ENCODE measurements at regions not wholly inside any gene's neighbourhood (a gene's known extent, or its start where the extent isn't known, plus 50 kb on each side); places are given as distances from the start of the nearest gene placed in this dataset.
A peak's percentile ranks its signal among the peaks of the same experiment; 100 is the strongest.

DNA sequence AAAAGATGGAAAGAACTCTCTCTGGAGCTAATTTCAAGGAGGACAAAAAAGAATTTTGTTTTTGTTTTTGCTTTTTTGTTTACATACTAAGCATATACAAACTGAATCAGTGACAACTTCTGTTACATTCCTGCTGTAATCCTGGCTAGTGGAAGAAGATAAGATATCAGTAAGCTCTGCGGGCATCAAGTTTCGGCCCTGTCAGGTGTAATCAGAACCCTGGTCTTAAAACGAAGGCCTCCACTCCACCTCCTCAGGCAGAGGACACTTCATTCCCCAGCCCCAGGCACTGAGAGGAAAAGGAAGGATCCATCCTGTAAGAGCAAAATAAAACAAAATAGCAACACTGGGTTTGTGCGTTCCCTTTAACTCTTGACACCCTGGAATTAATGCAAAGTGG is 88.9 kb upstream of the ARHGAP29 start:
- FAIRE-seq (no peak), DNase-seq (ENCODE audit: low spot score) (peak; percentile 19)

DNA sequence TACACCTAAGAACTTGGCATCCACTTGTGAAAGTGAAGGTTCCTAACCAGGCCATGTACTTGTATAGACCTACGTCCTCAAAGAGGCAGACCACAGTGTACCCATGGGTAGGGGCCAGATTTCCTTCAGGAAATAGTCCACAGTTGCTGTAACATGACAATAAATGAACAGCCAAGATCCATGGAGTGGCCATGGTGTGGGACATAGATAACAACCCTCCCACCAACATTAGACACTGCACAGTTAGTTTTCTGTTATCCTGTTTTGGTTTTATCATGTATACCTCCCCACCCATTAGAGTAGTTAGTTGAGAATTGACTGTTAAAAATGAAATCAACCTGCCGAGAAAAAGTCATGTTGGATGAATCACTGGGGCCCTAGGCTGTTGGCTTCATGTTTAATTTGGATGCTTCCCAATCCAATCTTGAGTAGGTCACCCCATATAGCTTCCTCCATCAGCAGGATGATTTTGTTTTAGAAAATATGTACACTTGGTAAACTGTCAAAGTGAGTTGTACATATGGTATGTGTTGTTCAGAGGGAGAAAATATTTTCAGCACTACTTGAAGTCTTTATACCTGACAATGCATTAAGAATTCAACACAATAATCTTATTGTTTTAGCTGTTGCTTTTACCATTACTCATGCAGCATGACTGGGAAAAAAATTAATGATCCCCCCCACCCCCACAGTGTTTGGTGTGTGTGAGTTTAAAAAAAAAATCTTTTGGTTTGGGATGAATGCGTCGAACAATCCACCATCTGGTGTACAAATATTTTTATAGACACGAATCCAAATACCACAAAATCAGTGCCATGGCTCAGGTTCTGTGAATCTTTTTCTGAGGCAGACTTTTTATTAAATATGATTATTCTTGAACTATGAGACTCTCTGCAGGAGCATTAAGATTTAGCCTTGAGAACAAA is 88.3 kb upstream of the ARHGAP29 start:
- peak; percentile 100 for DNase-seq (ENCODE audit: low spot score)
- FAIRE-seq = peak; percentile 96

DNA sequence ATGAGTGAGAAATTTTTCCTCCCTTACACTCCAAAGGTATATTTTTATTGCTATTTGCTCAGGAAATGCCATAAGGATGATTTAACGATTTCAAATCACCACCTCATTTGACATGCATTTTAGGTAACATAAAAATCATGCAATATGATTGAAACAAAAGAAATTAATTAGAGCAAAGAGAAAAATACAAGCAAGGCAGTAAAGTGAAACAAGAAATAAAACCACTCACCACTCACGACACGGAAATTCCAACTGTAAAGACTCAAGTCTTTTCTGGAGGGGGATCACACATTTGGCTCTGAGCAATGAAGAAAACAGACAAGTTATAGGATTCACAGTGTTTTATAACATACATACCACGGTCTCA is 86.8 kb upstream of the ARHGAP29 start:
- peak; percentile 88 for FAIRE-seq
- DNase-seq (ENCODE audit: low spot score) = peak; percentile 56

DNA sequence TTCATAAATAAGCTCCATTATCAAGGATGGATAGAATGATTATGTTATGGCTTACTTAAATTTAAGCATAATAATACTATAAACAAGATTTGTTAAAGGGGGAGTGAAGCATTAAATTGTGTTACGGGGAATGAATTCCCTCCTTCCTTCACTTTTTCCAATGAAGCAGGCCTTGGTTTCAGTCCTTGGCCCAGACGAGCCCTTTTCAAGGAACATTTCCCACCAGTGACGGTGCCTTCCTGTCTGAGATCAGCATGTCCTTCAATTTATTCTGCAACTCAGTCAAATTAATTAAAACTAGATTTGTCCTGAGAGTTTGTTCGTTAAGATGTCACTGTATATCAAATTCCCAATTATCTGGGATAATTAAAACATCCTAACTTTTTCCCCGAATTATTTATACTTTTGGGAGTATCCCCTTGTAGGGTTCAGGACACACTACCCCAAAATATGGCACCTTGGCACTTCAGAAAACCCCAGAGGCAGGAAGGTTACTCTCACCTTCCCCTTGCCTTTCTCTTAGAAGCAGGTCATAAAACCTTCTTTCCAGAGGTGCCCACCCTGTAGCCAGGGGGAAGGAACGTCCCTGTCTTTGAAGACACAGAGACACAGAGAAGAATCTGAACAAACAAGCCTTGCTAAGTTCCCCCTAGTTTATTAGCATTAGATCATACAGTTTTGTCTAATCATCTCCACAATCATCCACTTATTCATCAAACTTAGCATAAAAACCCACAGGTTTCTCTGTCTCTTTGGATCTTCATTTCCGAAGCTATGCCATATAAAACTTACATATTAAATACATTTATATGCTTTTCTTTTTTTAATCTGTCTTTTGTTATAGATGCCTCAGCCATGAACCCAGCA is 86.2 kb upstream of the ARHGAP29 start:
- peak; percentile 42 for DNase-seq (ENCODE audit: low spot score)
- FAIRE-seq = no peak

DNA sequence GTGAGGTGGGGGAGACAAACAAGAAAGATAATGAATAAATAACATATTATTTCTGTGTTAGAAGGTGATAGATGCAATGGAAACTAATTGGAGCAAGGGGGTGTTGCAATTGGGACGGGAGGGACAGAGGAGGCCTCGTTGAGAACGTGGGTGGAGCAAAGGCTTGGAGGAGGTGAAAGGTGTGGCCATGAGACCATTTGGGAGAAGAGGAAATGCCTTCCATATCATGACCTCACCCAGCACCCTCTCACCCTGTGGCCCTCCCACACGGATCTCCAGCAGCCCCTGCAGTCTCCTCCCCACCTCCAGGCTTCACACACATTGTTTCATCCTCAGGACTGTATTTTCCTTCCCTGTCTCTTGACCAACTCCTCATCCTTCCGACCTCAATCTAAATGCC is 85.3 kb upstream of the ARHGAP29 start:
- FAIRE-seq = peak; percentile 74
- peak; percentile 85 for DNase-seq (ENCODE audit: low spot score)

DNA sequence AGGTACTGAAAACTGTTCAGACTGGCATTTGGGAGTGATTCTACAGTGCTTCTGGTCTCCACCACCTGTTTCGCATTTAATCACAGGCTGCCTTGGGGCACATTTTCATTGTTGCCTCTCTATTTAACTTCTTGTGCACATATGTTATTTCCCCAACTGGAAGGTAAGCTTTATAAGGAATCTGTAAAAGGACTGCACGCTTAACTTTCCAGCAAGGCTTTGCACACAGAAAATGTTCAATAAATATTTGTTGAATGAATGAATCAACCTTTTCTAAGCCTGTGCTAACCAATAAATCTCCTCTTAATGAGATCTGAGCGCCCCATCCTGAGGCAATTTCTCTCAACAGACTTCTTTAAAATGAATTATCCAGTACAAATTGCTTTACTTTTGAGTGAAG is 84.3 kb upstream of the ARHGAP29 start:
- DNase-seq (ENCODE audit: low spot score) (no peak), FAIRE-seq (no peak)

DNA sequence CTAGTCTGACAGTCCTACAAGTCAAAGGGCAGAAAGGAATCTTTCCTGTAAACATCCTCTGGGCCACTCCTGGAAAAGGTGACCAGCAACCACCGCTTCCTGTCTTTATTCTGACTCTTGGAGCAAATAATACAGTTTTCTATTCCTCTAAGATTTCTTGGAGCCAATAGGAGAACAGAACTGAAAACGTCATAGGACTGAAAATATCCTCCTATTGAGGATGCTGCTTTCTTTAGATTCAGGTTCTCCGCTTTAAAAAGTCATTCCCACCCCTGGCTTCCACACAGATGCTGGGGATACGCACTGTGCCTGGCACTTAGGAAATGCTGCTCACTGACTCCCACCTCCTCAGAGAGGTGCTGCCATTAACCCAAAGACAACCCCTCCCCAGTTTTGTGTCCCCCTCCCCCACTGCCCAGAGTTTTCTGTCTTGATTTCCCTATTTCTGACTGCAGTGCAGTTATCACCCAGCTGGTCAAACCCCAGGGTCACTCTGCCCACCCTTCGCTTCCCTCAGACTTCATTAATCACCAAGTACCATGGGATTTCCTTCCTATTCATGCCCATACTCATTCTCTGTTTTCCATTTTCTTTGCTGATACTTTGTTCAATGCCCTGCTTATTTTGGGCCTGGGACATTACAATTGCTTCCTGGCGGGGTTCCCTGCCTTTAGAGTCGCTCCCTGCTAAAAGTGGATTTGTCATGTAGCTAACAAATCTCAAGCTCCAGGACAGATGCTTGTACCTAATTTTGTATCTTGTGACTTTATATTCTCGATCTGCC is 82.1 kb upstream of the ARHGAP29 start:
- no peak for DNase-seq (ENCODE audit: low spot score)
- FAIRE-seq = no peak

DNA sequence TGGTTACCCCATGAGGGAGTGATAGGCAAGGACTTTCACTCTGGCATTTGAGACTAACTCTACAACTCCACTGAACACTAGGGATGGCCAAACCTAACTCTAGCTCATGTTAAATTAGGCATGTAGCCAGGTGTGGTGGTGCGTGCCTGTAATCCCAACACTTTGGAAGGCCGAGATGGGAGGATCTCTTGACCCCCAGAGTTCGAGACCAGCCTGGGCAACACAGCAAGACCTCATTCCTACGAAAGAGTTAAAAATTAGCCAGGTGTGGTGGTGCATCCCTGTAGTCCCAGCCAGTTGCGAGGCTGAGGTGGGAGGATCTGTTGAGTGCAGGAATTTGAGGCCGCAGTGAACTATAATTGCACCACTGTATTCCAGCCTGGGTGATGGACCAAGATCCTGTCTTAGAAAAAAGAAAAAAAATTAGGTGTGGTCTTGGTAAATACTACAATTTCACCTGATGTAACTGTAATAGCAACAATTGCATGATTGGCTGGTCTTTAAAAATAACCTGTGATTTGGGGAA is 81.2 kb upstream of the ARHGAP29 start:
- FAIRE-seq (no peak), DNase-seq (ENCODE audit: low spot score) (no peak)

DNA sequence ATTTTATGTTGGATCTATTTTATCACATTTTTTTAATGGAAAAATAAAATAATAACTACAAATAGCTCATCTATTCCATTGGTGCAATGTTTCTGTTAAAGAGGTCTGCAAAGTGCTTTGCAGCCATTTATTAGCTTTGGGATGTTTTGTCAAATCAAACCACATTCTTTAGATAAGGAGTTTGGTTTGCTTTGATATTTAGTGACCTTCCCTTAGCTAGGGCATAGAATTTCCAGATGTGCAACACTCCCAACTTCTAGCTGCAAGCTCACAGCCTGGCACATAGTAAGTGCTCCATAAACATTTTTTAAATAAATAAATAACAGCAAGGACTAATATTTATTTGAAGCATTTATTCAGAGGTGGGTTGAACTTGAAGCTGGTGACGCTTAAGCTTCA is 80.4 kb upstream of the ARHGAP29 start:
- FAIRE-seq (no peak), DNase-seq (ENCODE audit: low spot score) (no peak)

DNA sequence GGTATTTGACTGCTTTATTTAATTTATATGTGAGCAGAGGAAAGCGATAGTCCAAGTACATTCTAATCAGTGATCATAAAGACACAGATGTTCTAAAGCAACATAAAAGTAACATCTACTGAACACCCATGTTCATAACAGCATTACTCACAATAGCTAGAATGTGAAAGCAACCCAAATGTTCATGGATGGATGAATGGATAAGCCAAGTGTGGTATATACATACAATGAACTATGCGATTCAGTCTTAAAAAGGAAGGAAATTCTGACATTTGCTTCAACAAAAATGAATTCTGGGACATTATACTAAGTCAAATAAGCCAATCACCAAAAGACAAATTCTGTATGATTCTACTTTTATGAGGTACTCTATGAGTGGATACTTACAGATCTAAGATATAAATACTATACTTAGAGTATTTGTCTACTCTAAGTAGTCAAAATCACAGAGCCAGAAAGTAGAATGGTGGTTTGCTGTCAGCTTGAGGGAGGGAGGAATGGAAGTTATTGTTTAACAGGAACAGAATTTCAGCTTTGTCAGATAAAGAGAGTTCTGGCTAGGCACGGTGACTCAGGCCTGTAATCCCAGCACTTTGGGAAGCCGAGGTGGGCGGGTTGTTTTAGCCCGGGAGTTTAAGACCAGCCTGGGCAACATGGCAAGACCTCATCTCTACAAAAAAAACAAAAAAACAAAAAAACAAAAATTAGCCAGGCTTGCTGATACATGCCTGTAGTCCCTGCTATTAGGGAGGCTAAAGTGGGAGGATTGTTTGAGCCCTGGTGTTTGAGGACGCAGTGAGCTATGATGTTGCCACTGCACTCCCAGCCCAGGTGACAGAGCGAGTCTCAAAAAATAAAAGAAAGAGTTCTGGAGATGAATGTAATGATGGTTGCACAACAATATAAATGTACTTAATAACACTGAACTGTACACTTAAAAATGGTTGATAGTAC is 79.7 kb upstream of the ARHGAP29 start:
- peak; percentile 98 for FAIRE-seq

DNA sequence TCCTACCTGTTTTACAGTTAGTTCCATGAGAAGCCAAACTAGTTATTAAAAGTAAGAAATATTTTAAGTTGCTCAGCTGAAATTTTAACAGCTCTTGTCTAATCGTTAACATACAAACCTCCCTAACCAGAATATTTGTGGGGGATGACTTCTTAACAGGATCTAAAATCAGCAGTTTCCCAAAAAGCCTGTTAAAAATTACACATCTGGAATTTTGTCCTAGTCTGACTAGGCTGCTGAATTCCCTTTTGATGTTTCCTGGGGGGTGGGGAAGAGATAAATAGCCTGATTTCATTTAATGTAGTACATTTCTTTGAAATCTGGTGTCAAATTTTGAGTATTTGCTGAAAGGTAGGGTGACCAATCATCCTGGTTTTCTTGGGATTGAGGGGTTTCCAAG is 78.8 kb upstream of the ARHGAP29 start:
- peak; percentile 82 for DNase-seq (ENCODE audit: low spot score)
- peak; percentile 99 for FAIRE-seq

More for the DNA sequence above, 79.7 kb upstream of the ARHGAP29 start:
- DNase-seq (ENCODE audit: low spot score) = peak; percentile 90

DNA sequence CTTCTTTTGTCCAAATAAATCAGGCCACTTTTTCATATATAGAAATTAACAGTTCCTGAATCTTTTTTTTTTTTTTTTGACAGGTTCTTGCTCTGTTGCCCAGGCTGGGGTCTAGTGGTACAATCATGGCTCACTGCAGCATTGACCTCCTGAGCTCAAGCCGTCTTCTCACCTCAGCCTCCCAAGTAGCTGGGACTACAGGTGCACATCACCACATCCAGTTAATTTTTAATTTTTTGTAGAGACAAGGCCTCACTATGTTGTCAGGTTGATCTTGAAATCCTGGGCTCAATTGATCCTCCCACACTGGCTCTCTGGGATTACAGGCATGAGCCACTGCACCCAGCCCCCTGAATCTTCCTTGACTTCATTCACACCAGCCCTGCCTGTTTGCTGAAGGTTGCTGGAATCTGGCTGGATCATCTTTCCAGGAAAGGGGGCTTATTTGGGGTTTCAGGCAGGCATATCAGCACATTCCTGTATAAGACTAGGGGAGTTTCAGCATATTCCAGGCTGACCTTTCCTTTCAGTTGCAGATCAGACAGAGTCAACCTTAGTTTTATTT is 78.2 kb upstream of the ARHGAP29 start:
- no peak for FAIRE-seq
- DNase-seq (ENCODE audit: low spot score) = peak; percentile 75

DNA sequence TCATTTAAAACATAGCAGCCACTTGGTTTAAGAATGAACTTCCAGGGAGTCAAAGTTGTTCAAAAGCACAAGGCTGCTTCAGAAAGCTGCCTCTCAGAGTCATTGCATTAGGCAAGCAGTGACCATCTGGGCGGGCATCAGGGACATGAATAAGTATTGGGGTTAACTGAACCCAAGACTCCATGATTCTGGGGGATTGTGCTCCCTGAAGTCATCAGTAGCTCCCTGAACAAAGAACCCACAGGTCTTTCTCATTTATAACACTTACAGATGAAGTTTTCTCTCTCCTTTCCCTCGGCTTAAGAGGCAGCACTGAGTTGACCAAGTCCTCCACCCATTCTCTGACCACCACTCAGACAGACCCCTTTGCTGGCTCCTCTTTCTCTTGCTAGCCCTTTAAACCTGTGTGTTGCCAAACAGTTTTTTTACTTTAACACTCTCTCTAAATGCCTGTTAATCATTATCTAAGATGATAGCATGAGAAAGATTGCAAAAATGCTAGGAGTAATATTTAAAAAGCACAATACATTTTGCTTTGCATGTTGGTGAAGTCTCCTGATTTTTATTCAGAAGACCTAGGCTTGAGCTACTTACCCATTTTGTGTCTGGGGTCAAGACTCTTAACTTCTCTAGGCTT is 77.0 kb upstream of the ARHGAP29 start:
- peak; percentile 40 for DNase-seq (ENCODE audit: low spot score)
- peak; percentile 81 for FAIRE-seq

DNA sequence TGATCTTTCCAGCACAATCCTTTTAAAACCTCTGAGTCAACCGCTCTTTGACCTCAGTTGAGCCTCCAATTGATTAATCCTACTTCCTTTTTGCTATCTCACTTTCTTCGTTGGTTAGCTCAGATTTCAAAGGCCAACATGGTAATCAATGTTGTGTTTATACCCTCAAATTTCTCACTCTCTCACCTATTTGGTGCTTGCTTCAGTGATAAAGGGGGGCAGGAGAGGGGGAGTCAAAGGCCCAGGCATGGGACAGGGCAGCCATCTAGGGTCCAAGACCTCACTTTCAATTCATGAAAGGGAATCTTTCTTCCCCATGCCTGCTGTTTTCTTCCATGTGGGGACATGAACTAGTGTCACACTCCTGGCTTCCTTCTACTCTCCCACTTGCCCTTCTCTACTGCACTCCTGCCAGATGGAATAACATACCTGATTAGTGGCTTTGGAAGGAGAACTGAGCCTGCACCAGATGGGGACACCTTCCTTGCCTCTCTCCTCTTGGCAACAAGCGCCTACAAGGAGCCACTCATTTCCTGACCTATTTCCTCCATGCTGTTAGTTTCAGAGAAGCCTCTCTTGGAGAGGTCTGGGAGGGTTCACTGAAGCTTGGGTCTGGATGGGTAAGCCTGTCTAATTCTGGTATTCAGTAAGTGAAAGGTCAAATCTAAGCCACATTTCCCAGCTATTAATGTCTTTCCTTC is 73.3 kb upstream of the ARHGAP29 start:
- FAIRE-seq (no peak), DNase-seq (ENCODE audit: low spot score) (no peak)

DNA sequence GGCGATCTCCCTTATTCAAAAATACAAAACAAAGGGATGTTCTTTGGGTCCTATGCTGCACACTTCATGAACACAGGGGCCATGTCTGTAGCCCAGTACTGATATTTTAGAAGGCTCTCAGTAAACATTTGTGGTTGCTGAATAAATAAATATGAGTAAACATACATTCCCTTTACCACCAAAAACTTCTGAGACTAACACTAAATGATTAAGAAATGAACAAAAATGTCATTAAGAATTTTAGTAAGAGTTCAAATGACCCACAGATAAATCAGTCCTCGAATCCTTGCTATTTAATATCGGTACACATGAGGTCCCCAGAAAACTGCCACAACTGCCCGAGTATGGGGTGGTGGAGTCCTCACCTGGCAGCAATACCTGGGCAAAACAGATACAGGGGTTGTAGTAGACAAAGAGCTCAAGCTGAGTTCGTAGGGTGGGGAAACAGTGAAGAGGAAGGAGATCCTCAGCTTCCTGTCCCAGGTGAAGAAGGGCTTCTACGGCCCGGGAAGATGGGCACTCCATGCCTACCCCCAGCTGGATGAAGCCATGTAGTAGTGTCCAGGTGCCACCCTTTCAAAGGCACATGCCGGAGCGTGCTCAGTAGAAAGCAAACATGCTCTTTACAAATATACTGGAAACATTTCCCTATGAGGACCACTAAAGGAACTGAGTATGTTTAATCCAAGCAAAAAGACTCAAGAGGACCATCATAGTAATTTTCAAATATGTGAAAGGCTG is 72.6 kb upstream of the ARHGAP29 start:
- FAIRE-seq (no peak), DNase-seq (ENCODE audit: low spot score) (no peak)

DNA sequence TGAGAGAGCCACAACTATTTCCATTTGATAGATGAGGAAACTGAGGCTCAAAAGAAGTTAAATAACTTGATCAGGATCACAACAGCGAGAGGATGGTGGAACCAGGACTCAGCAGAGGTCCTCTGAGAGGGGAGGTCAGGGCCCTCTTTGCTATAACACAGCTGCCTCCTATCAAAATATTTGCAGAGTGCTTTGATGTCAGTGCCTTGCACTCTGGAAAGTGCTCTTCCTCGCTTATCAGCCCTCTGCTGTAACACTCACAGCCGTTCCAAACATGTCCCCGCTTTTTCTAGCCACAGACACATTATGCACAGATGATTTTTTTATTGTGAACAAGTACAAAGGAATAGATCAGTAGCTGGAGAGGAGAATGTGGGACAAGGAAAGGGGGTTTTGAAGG is 71.8 kb upstream of the ARHGAP29 start:
- FAIRE-seq (no peak), DNase-seq (ENCODE audit: low spot score) (no peak)

DNA sequence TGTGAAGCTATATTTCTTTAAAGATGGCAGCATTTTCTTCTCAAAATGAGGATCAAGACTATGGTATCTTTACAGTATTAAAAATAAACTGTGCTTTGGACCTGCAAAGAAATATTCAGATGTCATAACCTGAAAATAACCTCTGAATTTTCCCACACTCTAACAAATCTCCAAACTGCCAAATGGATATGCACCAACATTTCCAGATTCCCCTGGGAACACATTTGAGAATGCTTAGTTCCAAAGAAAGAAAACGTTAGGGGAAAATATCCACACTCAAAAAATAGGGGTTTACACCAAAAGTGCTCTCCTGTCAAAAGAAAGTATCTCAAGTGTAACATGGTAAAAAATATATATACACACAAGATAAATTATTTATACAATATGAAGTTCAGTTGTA is 69.1 kb upstream of the ARHGAP29 start:
- FAIRE-seq (no peak), DNase-seq (ENCODE audit: low spot score) (no peak)

DNA sequence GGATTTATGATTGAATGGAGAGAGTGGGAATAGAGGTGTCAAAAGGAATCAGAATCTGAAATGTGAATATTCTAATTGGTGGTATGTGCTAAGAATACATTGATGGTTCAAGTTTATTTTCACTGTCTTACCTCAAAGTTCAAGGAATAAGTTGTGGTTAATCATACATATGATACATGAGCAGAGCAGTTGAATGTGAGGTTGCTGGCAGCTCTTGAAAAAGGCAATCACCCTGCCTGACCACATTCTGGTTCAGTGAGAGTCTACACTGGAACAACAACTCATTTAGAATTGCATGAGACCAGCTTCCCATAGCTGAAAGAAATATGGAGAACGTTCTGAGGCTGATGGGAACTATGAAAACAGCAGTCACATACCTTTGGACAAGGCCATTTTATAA is 68.3 kb upstream of the ARHGAP29 start:
- peak; percentile 53 for DNase-seq (ENCODE audit: low spot score)
- peak; percentile 92 for FAIRE-seq

Measured in RCC 7860 (cell line).